ENCODE measurements at regions not wholly inside any gene's neighbourhood (a gene's known extent, or its start where the extent isn't known, plus 50 kb on each side); places are given as distances from the start of the nearest gene placed in this dataset.

GRCh38 chr4:38504396-38504715, 159.6 kb upstream of the KLF3 start:
- no peak for TF ChIP-seq CTCF (conservative IDR thresholded peaks at IDR 0.05)
- TF ChIP-seq ZFX (IDR thresholded peaks at IDR 0.05), result no peak

Measured in C4-2B (cell line).